ENCODE measurements at regions not wholly inside any gene's neighbourhood (a gene's known extent, or its start where the extent isn't known, plus 50 kb on each side); places are given as distances from the start of the nearest gene placed in this dataset.

GRCh38 chr14:81653626-81654025 lies 120.0 kb upstream of the SEL1L start:
- TF ChIP-seq POLR2AphosphoS5 (IDR thresholded peaks at IDR 0.05; ENCODE audit: borderline replicate concordance, low read depth, low read length) (no peak), EZH2 (IDR thresholded peaks at IDR 0.05) (no peak)
